Neural cell (in vitro differentiated cells): ENCODE measurements at regions not wholly inside any gene's neighbourhood (a gene's known extent, or its start where the extent isn't known, plus 50 kb on each side); places are given as distances from the start of the nearest gene placed in this dataset.

Experiments
- H2AFZ ChIP-seq: fragments of 200-600, 300-800 bp; sonication (generic), shearing (Covaris generic); 2 replicates; pipeline ENCODE4 v1.6.0; 2014; ENCODE audit warnings: low read depth, mild to moderate bottlenecking, antibody characterized with exemption, low read length, moderate library complexity
- H3F3A ChIP-seq: fragments of 200-600 bp; shearing (Covaris generic); 2 replicates; pipeline ENCODE4 v1.6.1; 2016; ENCODE audit warnings: mild to moderate bottlenecking, moderate library complexity, mixed read lengths, antibody characterized with exemption, low read length; ENCODE audit not compliant: insufficient read depth, poor library complexity, severe bottlenecking
- H3K27ac ChIP-seq: fragments of 200-600, 300-800 bp; sonication (generic), shearing (Covaris generic); 2 replicates; pipeline ENCODE4 v1.5.1; 2014; ENCODE audit warnings: mild to moderate bottlenecking, low read length, moderate library complexity
- H3K27me3 ChIP-seq: fragments of 300-800, 200-600 bp; sonication (generic), shearing (Covaris generic); 2 replicates; pipeline ENCODE4 v1.6.0; 2014; ENCODE audit warnings: mild to moderate bottlenecking, low read depth, low read length, moderate library complexity; ENCODE audit not compliant: insufficient read depth
- H3K36me3 ChIP-seq: fragments of 300-800, 200-600 bp; sonication (generic), shearing (Covaris generic); 2 replicates; pipeline ENCODE4 v1.5.1; 2014; ENCODE audit warnings: mild to moderate bottlenecking, antibody characterized with exemption, low read length, moderate library complexity; ENCODE audit not compliant: insufficient read depth
- H3K4me2 ChIP-seq: fragments of 300-800, 200-600 bp; sonication (generic), shearing (Covaris generic); 2 replicates; pipeline ENCODE4 v1.6.0; 2014; ENCODE audit warnings: mild to moderate bottlenecking, low read length
- H3K4me3 ChIP-seq: fragments of 300-800, 200-600 bp; sonication (generic), shearing (Covaris generic); 2 replicates; pipeline ENCODE4 v1.5.1; 2014; ENCODE audit warnings: mild to moderate bottlenecking, low read length, moderate library complexity
- H3K79me2 ChIP-seq: fragments of 200-600 bp; shearing (Covaris generic); replicated peaks from 2 replicates; pipeline ENCODE4 v1.6.0; 2014; ENCODE audit warnings: mild to moderate bottlenecking, low read length, moderate library complexity; ENCODE audit not compliant: insufficient read depth
- H3K9ac ChIP-seq: fragments of 300-800, 200-600 bp; sonication (generic), shearing (Covaris generic); 2 replicates; pipeline ENCODE4 v1.6.1; 2016; ENCODE audit warnings: mild to moderate bottlenecking, low read length, mixed read lengths
- H3K9me2 ChIP-seq: fragments of 200-600 bp; shearing (Covaris generic); 2 replicates; pipeline ENCODE4 v1.6.1; 2016; ENCODE audit warnings: mild to moderate bottlenecking, low read length, mixed read lengths; ENCODE audit not compliant: insufficient read depth
- H3K9me3 ChIP-seq: fragments of 200-600, 300-800 bp; sonication (generic), shearing (Covaris generic); 2 replicates; pipeline ENCODE4 v1.6.1; 2016; ENCODE audit warnings: mild to moderate bottlenecking, mixed run types, low read length, moderate library complexity, mixed read lengths
- H4K20me1 ChIP-seq: fragments of 200-600 bp; shearing (Covaris generic); 2 replicates; pipeline ENCODE4 v1.6.1; 2016; ENCODE audit warnings: mild to moderate bottlenecking, mixed run types; ENCODE audit not compliant: insufficient read depth
- CTCF ChIP-seq: fragments of 450-650 bp; IDR thresholded peaks from 2 replicates; pipeline ENCODE4 v1.5.1; 2014; ENCODE audit warnings: antibody characterized with exemption, mild to moderate bottlenecking, moderate library complexity; ENCODE audit not compliant: poor library complexity, severe bottlenecking
- EP300 ChIP-seq: fragments of 450-650 bp; conservative IDR thresholded peaks from 2 replicates; pipeline ENCODE4 v1.6.1; 2014; ENCODE audit warnings: antibody characterized with exemption, mild to moderate bottlenecking, moderate library complexity; ENCODE audit not compliant: poor library complexity, severe bottlenecking
- EZH2 ChIP-seq: fragments of 200-600, 300-800 bp; shearing (Covaris generic), sonication (generic); IDR thresholded peaks from 2 replicates; pipeline ENCODE4 v1.6.1; 2014; ENCODE audit warnings: antibody characterized with exemption, low read length, borderline replicate concordance, mild to moderate bottlenecking; ENCODE audit not compliant: insufficient read depth, poor library complexity, severe bottlenecking
- MXI1 ChIP-seq: fragments of 450-650 bp; conservative IDR thresholded peaks from 2 replicates; pipeline ENCODE4 v1.6.1; 2014; ENCODE audit warnings: antibody characterized with exemption, mild to moderate bottlenecking; ENCODE audit not compliant: poor library complexity, severe bottlenecking
- POLR2AphosphoS5 ChIP-seq: IDR thresholded peaks from 2 replicates; pipeline ENCODE4 v1.6.1; 2012
- RAD21 ChIP-seq: fragments of 450-650 bp; conservative IDR thresholded peaks from 2 replicates; pipeline ENCODE4 v1.6.1; 2014; ENCODE audit warnings: antibody characterized with exemption, mild to moderate bottlenecking, moderate library complexity
- REST ChIP-seq: IDR thresholded peaks from 2 replicates; pipeline ENCODE4 v1.6.1; 2012; ENCODE audit warnings: borderline replicate concordance
- SMC3 ChIP-seq: fragments of 450-650 bp; conservative IDR thresholded peaks from 2 replicates; pipeline ENCODE4 v1.6.1; 2014; ENCODE audit warnings: antibody characterized with exemption, mild to moderate bottlenecking, moderate library complexity; ENCODE audit not compliant: poor library complexity
- TAF1 ChIP-seq: IDR thresholded peaks from 2 replicates; pipeline ENCODE4 v1.6.1; 2012; ENCODE audit warnings: low read depth

GRCh38 chr13:103351035-103351828, 285.0 kb upstream of the SLC10A2 start:
- H3K27me3 ChIP-seq: no peaks in the 10 kb centered on the region
- no peaks in the 10 kb centered on the region for H3K9me2 ChIP-seq
- no peak overlapping the region for H3K4me2 ChIP-seq
- H3K79me2 ChIP-seq: no peaks in the 10 kb centered on the region
- no peak overlapping the region for H3K9ac ChIP-seq
- H3K36me3 ChIP-seq: no peaks in the 10 kb centered on the region
- no peak overlapping the region for H2AFZ ChIP-seq
- no peaks in the 10 kb centered on the region for H4K20me1 ChIP-seq
- H3F3A ChIP-seq: no peaks in the 10 kb centered on the region
- H3K27ac ChIP-seq: no peak overlapping the region
- H3K4me3 ChIP-seq: no peak overlapping the region
- no peaks in the 10 kb centered on the region for H3K9me3 ChIP-seq
- TF ChIP-seq SMC3: no peak
- TF ChIP-seq EZH2: no peak
- TF ChIP-seq RAD21: no peak
- TF ChIP-seq EP300: no peak
- no peak for TF ChIP-seq REST
- no peak for TF ChIP-seq POLR2AphosphoS5
- no peak for TF ChIP-seq MXI1
- no peak for TF ChIP-seq TAF1
- no peak for TF ChIP-seq CTCF

- no peak overlapping the region for H2AFZ ChIP-seq
- H3K4me3 ChIP-seq: no peak overlapping the region
- H4K20me1 ChIP-seq: no peaks in the 10 kb centered on the region
- H3K36me3 ChIP-seq: no peaks in the 10 kb centered on the region
- no peaks in the 10 kb centered on the region for H3K9me3 ChIP-seq
- TF ChIP-seq RAD21 (no peak), POLR2AphosphoS5 (no peak), TAF1 (no peak), REST (no peak), EZH2 (no peak), CTCF (no peak), EP300 (no peak), MXI1 (no peak), SMC3 (no peak)
- H3K4me2 ChIP-seq: no peak overlapping the region
- no peaks in the 10 kb centered on the region for H3K27me3 ChIP-seq
- H3F3A ChIP-seq: no peaks in the 10 kb centered on the region
- no peak overlapping the region for H3K27ac ChIP-seq
- H3K9me2 ChIP-seq: no peaks in the 10 kb centered on the region
- H3K9ac ChIP-seq: no peak overlapping the region
- H3K79me2 ChIP-seq: no peaks in the 10 kb centered on the region
These were observed 283.9 kb upstream of the SLC10A2 start for GRCh38 chr13:103350147-103350546.
